Neural cell (in vitro differentiated cells): ENCODE measurements at regions not wholly inside any gene's neighbourhood (a gene's known extent, or its start where the extent isn't known, plus 50 kb on each side); places are given as distances from the start of the nearest gene placed in this dataset.

Experiments
- H2AFZ ChIP-seq: fragments of 200-600, 300-800 bp; sonication (generic), shearing (Covaris generic); 2 replicates; pipeline ENCODE4 v1.6.0; 2014; ENCODE audit warnings: low read depth, mild to moderate bottlenecking, antibody characterized with exemption, low read length, moderate library complexity
- H3F3A ChIP-seq: fragments of 200-600 bp; shearing (Covaris generic); 2 replicates; pipeline ENCODE4 v1.6.1; 2016; ENCODE audit warnings: mild to moderate bottlenecking, moderate library complexity, mixed read lengths, antibody characterized with exemption, low read length; ENCODE audit not compliant: insufficient read depth, poor library complexity, severe bottlenecking
- H3K27ac ChIP-seq: fragments of 200-600, 300-800 bp; sonication (generic), shearing (Covaris generic); 2 replicates; pipeline ENCODE4 v1.5.1; 2014; ENCODE audit warnings: mild to moderate bottlenecking, low read length, moderate library complexity
- H3K27me3 ChIP-seq: fragments of 300-800, 200-600 bp; sonication (generic), shearing (Covaris generic); 2 replicates; pipeline ENCODE4 v1.6.0; 2014; ENCODE audit warnings: mild to moderate bottlenecking, low read depth, low read length, moderate library complexity; ENCODE audit not compliant: insufficient read depth
- H3K36me3 ChIP-seq: fragments of 300-800, 200-600 bp; sonication (generic), shearing (Covaris generic); 2 replicates; pipeline ENCODE4 v1.5.1; 2014; ENCODE audit warnings: mild to moderate bottlenecking, antibody characterized with exemption, low read length, moderate library complexity; ENCODE audit not compliant: insufficient read depth
- H3K4me2 ChIP-seq: fragments of 300-800, 200-600 bp; sonication (generic), shearing (Covaris generic); 2 replicates; pipeline ENCODE4 v1.6.0; 2014; ENCODE audit warnings: mild to moderate bottlenecking, low read length
- H3K4me3 ChIP-seq: fragments of 300-800, 200-600 bp; sonication (generic), shearing (Covaris generic); 2 replicates; pipeline ENCODE4 v1.5.1; 2014; ENCODE audit warnings: mild to moderate bottlenecking, low read length, moderate library complexity
- H3K79me2 ChIP-seq: fragments of 200-600 bp; shearing (Covaris generic); replicated peaks from 2 replicates; pipeline ENCODE4 v1.6.0; 2014; ENCODE audit warnings: mild to moderate bottlenecking, low read length, moderate library complexity; ENCODE audit not compliant: insufficient read depth
- H3K9ac ChIP-seq: fragments of 300-800, 200-600 bp; sonication (generic), shearing (Covaris generic); 2 replicates; pipeline ENCODE4 v1.6.1; 2016; ENCODE audit warnings: mild to moderate bottlenecking, low read length, mixed read lengths
- H3K9me2 ChIP-seq: fragments of 200-600 bp; shearing (Covaris generic); 2 replicates; pipeline ENCODE4 v1.6.1; 2016; ENCODE audit warnings: mild to moderate bottlenecking, low read length, mixed read lengths; ENCODE audit not compliant: insufficient read depth
- H3K9me3 ChIP-seq: fragments of 200-600, 300-800 bp; sonication (generic), shearing (Covaris generic); 2 replicates; pipeline ENCODE4 v1.6.1; 2016; ENCODE audit warnings: mild to moderate bottlenecking, mixed run types, low read length, moderate library complexity, mixed read lengths
- H4K20me1 ChIP-seq: fragments of 200-600 bp; shearing (Covaris generic); 2 replicates; pipeline ENCODE4 v1.6.1; 2016; ENCODE audit warnings: mild to moderate bottlenecking, mixed run types; ENCODE audit not compliant: insufficient read depth
- EP300 ChIP-seq: fragments of 450-650 bp; conservative IDR thresholded peaks from 2 replicates; pipeline ENCODE4 v1.6.1; 2014; ENCODE audit warnings: antibody characterized with exemption, mild to moderate bottlenecking, moderate library complexity; ENCODE audit not compliant: poor library complexity, severe bottlenecking
- EZH2 ChIP-seq: fragments of 200-600, 300-800 bp; shearing (Covaris generic), sonication (generic); IDR thresholded peaks from 2 replicates; pipeline ENCODE4 v1.6.1; 2014; ENCODE audit warnings: antibody characterized with exemption, low read length, borderline replicate concordance, mild to moderate bottlenecking; ENCODE audit not compliant: insufficient read depth, poor library complexity, severe bottlenecking
- MXI1 ChIP-seq: fragments of 450-650 bp; conservative IDR thresholded peaks from 2 replicates; pipeline ENCODE4 v1.6.1; 2014; ENCODE audit warnings: antibody characterized with exemption, mild to moderate bottlenecking; ENCODE audit not compliant: poor library complexity, severe bottlenecking
- POLR2AphosphoS5 ChIP-seq: IDR thresholded peaks from 2 replicates; pipeline ENCODE4 v1.6.1; 2012
- RAD21 ChIP-seq: fragments of 450-650 bp; conservative IDR thresholded peaks from 2 replicates; pipeline ENCODE4 v1.6.1; 2014; ENCODE audit warnings: antibody characterized with exemption, mild to moderate bottlenecking, moderate library complexity
- SMC3 ChIP-seq: fragments of 450-650 bp; conservative IDR thresholded peaks from 2 replicates; pipeline ENCODE4 v1.6.1; 2014; ENCODE audit warnings: antibody characterized with exemption, mild to moderate bottlenecking, moderate library complexity; ENCODE audit not compliant: poor library complexity
- TAF1 ChIP-seq: IDR thresholded peaks from 2 replicates; pipeline ENCODE4 v1.6.1; 2012; ENCODE audit warnings: low read depth
- TF ChIP-seq, protein P1 (sequence below): IDR thresholded peaks from 2 replicates; pipeline ENCODE4 v1.6.1; 2012; ENCODE audit warnings: borderline replicate concordance
- TF ChIP-seq, protein P2 (sequence below): fragments of 450-650 bp; IDR thresholded peaks from 2 replicates; pipeline ENCODE4 v1.5.1; 2014; ENCODE audit warnings: antibody characterized with exemption, mild to moderate bottlenecking, moderate library complexity; ENCODE audit not compliant: poor library complexity, severe bottlenecking

DNA sequence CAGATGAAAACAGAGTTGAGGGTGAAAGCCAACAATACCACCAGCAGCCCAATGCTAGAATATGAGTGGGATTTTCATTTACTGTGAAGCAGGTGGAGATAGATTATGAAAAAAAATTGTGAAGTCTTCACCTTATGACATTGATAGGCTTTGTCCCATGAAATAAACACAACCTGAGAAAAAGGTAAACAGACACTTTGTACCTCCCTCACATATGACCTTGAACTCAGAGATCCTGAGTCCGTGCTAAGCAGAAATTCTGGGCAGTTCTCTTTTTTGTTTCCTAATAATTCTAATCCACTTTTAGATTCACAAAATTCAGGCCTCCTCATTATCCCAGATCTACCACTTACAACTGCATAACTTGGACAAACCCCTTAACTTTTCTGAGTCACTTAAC, 127.3 kb upstream of the RORB start:
- Histone ChIP-seq H3F3A (no peaks in the 10 kb centered on the region), H3K9me2 (no peaks in the 10 kb centered on the region), H4K20me1 (no peaks in the 10 kb centered on the region), H3K9me3 (no peaks in the 10 kb centered on the region), H3K27me3 (no peaks in the 10 kb centered on the region), H3K79me2 (no peaks in the 10 kb centered on the region), H3K4me3 (no peak overlapping the region), H2AFZ (no peak overlapping the region), H3K27ac (no peak overlapping the region), H3K4me2 (no peak overlapping the region), H3K36me3 (no peaks in the 10 kb centered on the region), H3K9ac (no peak overlapping the region)
- TF ChIP-seq, protein P1, sequence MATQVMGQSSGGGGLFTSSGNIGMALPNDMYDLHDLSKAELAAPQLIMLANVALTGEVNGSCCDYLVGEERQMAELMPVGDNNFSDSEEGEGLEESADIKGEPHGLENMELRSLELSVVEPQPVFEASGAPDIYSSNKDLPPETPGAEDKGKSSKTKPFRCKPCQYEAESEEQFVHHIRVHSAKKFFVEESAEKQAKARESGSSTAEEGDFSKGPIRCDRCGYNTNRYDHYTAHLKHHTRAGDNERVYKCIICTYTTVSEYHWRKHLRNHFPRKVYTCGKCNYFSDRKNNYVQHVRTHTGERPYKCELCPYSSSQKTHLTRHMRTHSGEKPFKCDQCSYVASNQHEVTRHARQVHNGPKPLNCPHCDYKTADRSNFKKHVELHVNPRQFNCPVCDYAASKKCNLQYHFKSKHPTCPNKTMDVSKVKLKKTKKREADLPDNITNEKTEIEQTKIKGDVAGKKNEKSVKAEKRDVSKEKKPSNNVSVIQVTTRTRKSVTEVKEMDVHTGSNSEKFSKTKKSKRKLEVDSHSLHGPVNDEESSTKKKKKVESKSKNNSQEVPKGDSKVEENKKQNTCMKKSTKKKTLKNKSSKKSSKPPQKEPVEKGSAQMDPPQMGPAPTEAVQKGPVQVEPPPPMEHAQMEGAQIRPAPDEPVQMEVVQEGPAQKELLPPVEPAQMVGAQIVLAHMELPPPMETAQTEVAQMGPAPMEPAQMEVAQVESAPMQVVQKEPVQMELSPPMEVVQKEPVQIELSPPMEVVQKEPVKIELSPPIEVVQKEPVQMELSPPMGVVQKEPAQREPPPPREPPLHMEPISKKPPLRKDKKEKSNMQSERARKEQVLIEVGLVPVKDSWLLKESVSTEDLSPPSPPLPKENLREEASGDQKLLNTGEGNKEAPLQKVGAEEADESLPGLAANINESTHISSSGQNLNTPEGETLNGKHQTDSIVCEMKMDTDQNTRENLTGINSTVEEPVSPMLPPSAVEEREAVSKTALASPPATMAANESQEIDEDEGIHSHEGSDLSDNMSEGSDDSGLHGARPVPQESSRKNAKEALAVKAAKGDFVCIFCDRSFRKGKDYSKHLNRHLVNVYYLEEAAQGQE: no peak
- TF ChIP-seq MXI1: no peak
- TF ChIP-seq, protein P2, sequence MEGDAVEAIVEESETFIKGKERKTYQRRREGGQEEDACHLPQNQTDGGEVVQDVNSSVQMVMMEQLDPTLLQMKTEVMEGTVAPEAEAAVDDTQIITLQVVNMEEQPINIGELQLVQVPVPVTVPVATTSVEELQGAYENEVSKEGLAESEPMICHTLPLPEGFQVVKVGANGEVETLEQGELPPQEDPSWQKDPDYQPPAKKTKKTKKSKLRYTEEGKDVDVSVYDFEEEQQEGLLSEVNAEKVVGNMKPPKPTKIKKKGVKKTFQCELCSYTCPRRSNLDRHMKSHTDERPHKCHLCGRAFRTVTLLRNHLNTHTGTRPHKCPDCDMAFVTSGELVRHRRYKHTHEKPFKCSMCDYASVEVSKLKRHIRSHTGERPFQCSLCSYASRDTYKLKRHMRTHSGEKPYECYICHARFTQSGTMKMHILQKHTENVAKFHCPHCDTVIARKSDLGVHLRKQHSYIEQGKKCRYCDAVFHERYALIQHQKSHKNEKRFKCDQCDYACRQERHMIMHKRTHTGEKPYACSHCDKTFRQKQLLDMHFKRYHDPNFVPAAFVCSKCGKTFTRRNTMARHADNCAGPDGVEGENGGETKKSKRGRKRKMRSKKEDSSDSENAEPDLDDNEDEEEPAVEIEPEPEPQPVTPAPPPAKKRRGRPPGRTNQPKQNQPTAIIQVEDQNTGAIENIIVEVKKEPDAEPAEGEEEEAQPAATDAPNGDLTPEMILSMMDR: no peak
- TF ChIP-seq EP300: no peak
- no peak for TF ChIP-seq RAD21
- TF ChIP-seq POLR2AphosphoS5: no peak
- no peak for TF ChIP-seq EZH2
- no peak for TF ChIP-seq SMC3
- TF ChIP-seq TAF1: no peak

DNA sequence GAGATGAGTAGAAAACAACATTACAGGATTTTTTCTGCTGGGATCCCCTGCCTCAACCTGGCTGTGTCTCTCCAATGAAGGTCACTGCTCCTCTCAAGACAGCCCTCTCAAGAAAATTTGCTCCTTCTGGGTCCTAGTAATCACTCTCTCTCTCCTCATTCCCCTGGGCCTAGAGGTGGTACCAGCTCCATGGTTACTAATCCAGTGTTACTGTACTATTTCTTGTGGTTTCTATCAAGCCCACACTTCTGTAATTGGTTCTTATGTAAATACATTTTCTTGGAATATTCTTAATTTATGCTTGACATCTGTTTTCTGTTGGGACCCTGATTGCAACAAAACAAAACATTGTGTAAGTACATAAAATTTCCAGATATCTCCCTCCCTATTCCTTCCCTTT, 123.8 kb upstream of the RORB start:
- no peaks in the 10 kb centered on the region for H3K9me2 ChIP-seq
- H3F3A ChIP-seq: no peaks in the 10 kb centered on the region
- no peak overlapping the region for H3K9ac ChIP-seq
- H2AFZ ChIP-seq: no peak overlapping the region
- H4K20me1 ChIP-seq: no peaks in the 10 kb centered on the region
- no peaks in the 10 kb centered on the region for H3K79me2 ChIP-seq
- no peaks in the 10 kb centered on the region for H3K36me3 ChIP-seq
- no peaks in the 10 kb centered on the region for H3K27me3 ChIP-seq
- no peak overlapping the region for H3K4me2 ChIP-seq
- no peaks in the 10 kb centered on the region for H3K9me3 ChIP-seq
- H3K27ac ChIP-seq: no peak overlapping the region
- TF ChIP-seq RAD21 (no peak), EZH2 (no peak), EP300 (no peak), POLR2AphosphoS5 (no peak)
- TF ChIP-seq, protein P2: no peak
- H3K4me3 ChIP-seq: no peak overlapping the region
